K562 (cell line): ENCODE measurements at regions not wholly inside any gene's neighbourhood (a gene's known extent, or its start where the extent isn't known, plus 50 kb on each side); places are given as distances from the start of the nearest gene placed in this dataset.

ENCODE experiments used
- ATF1 ChIP-seq, 2 experiments: fragments of 450-650 bp in 1 of 2; IDR thresholded peaks; 2 replicates each; pipeline ENCODE4 v1.6.1; 2016; ENCODE audit warnings: missing compliant biosample characterization in 1 of 2, missing genetic modification characterization in 1 of 2
- FOXK2 ChIP-seq, 2 experiments: fragments of 450-650 bp; IDR thresholded peaks in 1 of 2; conservative IDR thresholded peaks in 1 of 2; 2 replicates each; pipeline ENCODE4 v1.6.1; 2016; ENCODE audit warnings: low read depth in 2 of 2, mild to moderate bottlenecking in 1 of 2
- KDM4B ChIP-seq, 2 experiments: fragments of 450-650 bp in 1 of 2; sonication (generic) in 1 of 2; IDR thresholded peaks; 2 replicates each; pipeline ENCODE4 v1.6.1; 2016 to 2017; ENCODE audit warnings: borderline replicate concordance in 2 of 2, antibody characterized with exemption in 1 of 2, low read depth in 1 of 2, mild to moderate bottlenecking in 1 of 2
- NCOR1 ChIP-seq: fragments of 450-650 bp; IDR thresholded peaks from 2 replicates; pipeline ENCODE4 v1.6.1; 2016; ENCODE audit warnings: mild to moderate bottlenecking, moderate library complexity
- NFXL1 ChIP-seq: fragments of 450-650 bp; formaldehyde crosslinking; IDR thresholded peaks from 2 replicates; pipeline ENCODE4 v1.4.0; 2021; ENCODE audit warnings: mild to moderate bottlenecking
- NR0B1 ChIP-seq: fragments of 450-650 bp; IDR thresholded peaks from one replicate; pipeline ENCODE4 v1.6.1; 2018; ENCODE audit warnings: mild to moderate bottlenecking, moderate library complexity; ENCODE audit not compliant: partially characterized antibody
- POLR2A ChIP-seq: fragments of 450-650 bp; conservative IDR thresholded peaks from 2 replicates; pipeline ENCODE4 v1.6.1; 2016
- RBM39 ChIP-seq: fragments of 200-400 bp; formaldehyde crosslinking; optimal IDR thresholded peaks from 2 replicates; pipeline ENCODE3; 2018; ENCODE audit warnings: low read depth, low read length
- TAF9B ChIP-seq: fragments of 450-650 bp; IDR thresholded peaks from 2 replicates; pipeline ENCODE4 v1.6.1; 2018; ENCODE audit warnings: mild to moderate bottlenecking; ENCODE audit not compliant: partially characterized antibody
- TRIM28 ChIP-seq: fragments of 450-650 bp; IDR thresholded peaks from 2 replicates; pipeline ENCODE4 v1.6.1; 2017
- VEZF1 ChIP-seq: fragments of 200-800 bp; sonication (Bioruptor generic); IDR thresholded peaks from 2 replicates; pipeline ENCODE4 v1.6.1; 2017; ENCODE audit warnings: missing genetic modification characterization, missing compliant biosample characterization
- XRCC5 ChIP-seq: fragments of 200-400 bp; formaldehyde crosslinking; IDR thresholded peaks from 2 replicates; pipeline ENCODE4 v1.6.1; 2017; ENCODE audit warnings: low read depth, mild to moderate bottlenecking, low read length
- ZBTB43 ChIP-seq: sonication (generic); formaldehyde crosslinking; IDR thresholded peaks from 2 replicates; pipeline ENCODE4 v1.8.0; 2023; ENCODE audit warnings: mild to moderate bottlenecking, missing genetic modification reagents
- ZBTB9 ChIP-seq: fragments of 450-650 bp; formaldehyde crosslinking; IDR thresholded peaks from 2 replicates; pipeline ENCODE4 v1.4.0; 2020; ENCODE audit warnings: mild to moderate bottlenecking, moderate library complexity
- ZNF384 ChIP-seq: IDR thresholded peaks from 2 replicates; pipeline ENCODE4 v1.6.1; 2012; ENCODE audit warnings: low read depth, low read length, improper control_type of control experiment
- ZNF395 ChIP-seq: fragments of 200-800 bp; sonication (Bioruptor generic); IDR thresholded peaks from 2 replicates; pipeline ENCODE4 v1.6.1; 2017; ENCODE audit warnings: missing genetic modification characterization, missing compliant biosample characterization
- ZNF586 ChIP-seq: fragments of 450-650 bp; formaldehyde crosslinking; conservative IDR thresholded peaks from 2 replicates; pipeline ENCODE4 v1.4.0; 2020; ENCODE audit warnings: mild to moderate bottlenecking, moderate library complexity
- ZNF740 ChIP-seq, 3 experiments: fragments of 200-800 bp in 1 of 3; sonication (Bioruptor generic) in 1 of 3; sonication (generic) in 1 of 3; formaldehyde crosslinking in 1 of 3; IDR thresholded peaks; 2 replicates each; pipeline versions ENCODE4 v1.6.1 to v1.8.0; 2016 to 2022; ENCODE audit warnings: mild to moderate bottlenecking in 2 of 3, missing compliant biosample characterization in 2 of 3, missing genetic modification characterization in 2 of 3, missing genetic modification reagents in 1 of 3

GRCh38 chr16:79770244-79771064 lies 169.9 kb upstream of the MAF start (continued):
- TF ChIP-seq ZNF395 (peak; percentile 75; the same call in 1 of the 2 replicates), POLR2A (peak; percentile 72), TRIM28 (no peak), ZBTB43 (CRISPR knock-in tag) (no peak), VEZF1 (peak; percentile 82), ATF1 (CRISPR knock-in tag; IDR thresholded peaks at IDR 0.05) (no peak), ATF1 (tag; IDR thresholded peaks at IDR 0.05) (peak; percentile 48; the same call in 1 of the 2 replicates), ZNF384 (peak; percentile 100), ZBTB9 (CRISPR knock-in tag) (no peak), NR0B1 (no peak), ZNF586 (CRISPR knock-in tag) (no peak), ZNF740 (CRISPR knock-in tag; IDR thresholded peaks at IDR 0.05) (no peak), ZNF740 (tag; IDR thresholded peaks at IDR 0.05) (peak in 1 of 2 experiments; percentile 51; a peak in 2 of 4 replicates), XRCC5 (0 out of 2 replicates have a peak, but pooled peaks have one; percentile 22), TAF9B (peak; percentile 45), NCOR1 (0 out of 2 replicates have a peak, but pooled peaks have one; percentile 24), RBM39 (no peak), KDM4B (IDR thresholded peaks at IDR 0.05; ENCODE audit: borderline replicate concordance in 2 of 2, low read depth in 1 of 2) (no peak), NFXL1 (CRISPR knock-in tag) (no peak), FOXK2 (conservative IDR thresholded peaks at IDR 0.05 in 1 of 2, IDR thresholded peaks at IDR 0.05 in 1 of 2; ENCODE audit: low read depth in 2 of 2) (peak in 1 of 2 experiments; percentile 64; a peak in 1 of 4 replicates)
- TF ChIP-seq, all 486 proteins: peak for 78
